ENCODE measurements at regions not wholly inside any gene's neighbourhood (a gene's known extent, or its start where the extent isn't known, plus 50 kb on each side); places are given as distances from the start of the nearest gene placed in this dataset.

- TF ChIP-seq, protein P1, sequence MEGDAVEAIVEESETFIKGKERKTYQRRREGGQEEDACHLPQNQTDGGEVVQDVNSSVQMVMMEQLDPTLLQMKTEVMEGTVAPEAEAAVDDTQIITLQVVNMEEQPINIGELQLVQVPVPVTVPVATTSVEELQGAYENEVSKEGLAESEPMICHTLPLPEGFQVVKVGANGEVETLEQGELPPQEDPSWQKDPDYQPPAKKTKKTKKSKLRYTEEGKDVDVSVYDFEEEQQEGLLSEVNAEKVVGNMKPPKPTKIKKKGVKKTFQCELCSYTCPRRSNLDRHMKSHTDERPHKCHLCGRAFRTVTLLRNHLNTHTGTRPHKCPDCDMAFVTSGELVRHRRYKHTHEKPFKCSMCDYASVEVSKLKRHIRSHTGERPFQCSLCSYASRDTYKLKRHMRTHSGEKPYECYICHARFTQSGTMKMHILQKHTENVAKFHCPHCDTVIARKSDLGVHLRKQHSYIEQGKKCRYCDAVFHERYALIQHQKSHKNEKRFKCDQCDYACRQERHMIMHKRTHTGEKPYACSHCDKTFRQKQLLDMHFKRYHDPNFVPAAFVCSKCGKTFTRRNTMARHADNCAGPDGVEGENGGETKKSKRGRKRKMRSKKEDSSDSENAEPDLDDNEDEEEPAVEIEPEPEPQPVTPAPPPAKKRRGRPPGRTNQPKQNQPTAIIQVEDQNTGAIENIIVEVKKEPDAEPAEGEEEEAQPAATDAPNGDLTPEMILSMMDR (IDR thresholded peaks at IDR 0.05), result no peak
- TF ChIP-seq POLR2AphosphoS5 (IDR thresholded peaks at IDR 0.05) (no peak), POLR2A (IDR thresholded peaks at IDR 0.05) (no peak)
Observed at GRCh38 chr12:28974166-28974565, 174.9 kb upstream of the FAR2 start.

Measured in prostate gland (tissue), 2 donors.